Type B pancreatic cell (in vitro differentiated cells): ENCODE measurements at regions not wholly inside any gene's neighbourhood (a gene's known extent, or its start where the extent isn't known, plus 50 kb on each side); places are given as distances from the start of the nearest gene placed in this dataset.

Experiments used
- DNase-seq: peaks from one replicate; pipeline ENCODE4 v3.0.0; 2021; ENCODE audit warnings: mixed read lengths; ENCODE audit not compliant: unreplicated experiment; ENCODE audit errors: extremely low spot score
- H3K27ac Mint-ChIP-seq: 2 replicates; pipeline ENCODE4 v1.8.0; 2021; ENCODE audit warnings: mild to moderate bottlenecking, mixed read lengths
- H3K27me3 Mint-ChIP-seq: 2 replicates; pipeline ENCODE4 v1.8.0; 2021; ENCODE audit warnings: mixed read lengths
- H3K36me3 Mint-ChIP-seq: 2 replicates; pipeline ENCODE4 v1.8.0; 2021; ENCODE audit warnings: mixed read lengths
- H3K4me1 Mint-ChIP-seq: one replicate; pipeline ENCODE4 v1.8.0; 2021; ENCODE audit warnings: mixed read lengths; ENCODE audit not compliant: unreplicated experiment
- H3K4me3 Mint-ChIP-seq: 2 replicates; pipeline ENCODE4 v1.8.0; 2021; ENCODE audit warnings: mild to moderate bottlenecking, mixed read lengths
- H3K9me3 Mint-ChIP-seq: 2 replicates; pipeline ENCODE4 v1.8.0; 2021; ENCODE audit warnings: mixed read lengths
- CTCF ChIP-seq: fragments of 200-600 bp; sonication (generic); conservative IDR thresholded peaks from 2 replicates; pipeline ENCODE4 v1.5.0; 2021; ENCODE audit warnings: antibody characterized with exemption, mild to moderate bottlenecking

GRCh38 chr13:109862627-109863026 lies 76.2 kb upstream of the IRS2 start:
- H3K27me3 Mint-ChIP-seq: peaks cover 7% of the 10 kb centered on the region
- no peak overlapping the region for H3K4me3 Mint-ChIP-seq
- no peak overlapping the region for H3K27ac Mint-ChIP-seq
- TF ChIP-seq CTCF: no peak
- H3K9me3 Mint-ChIP-seq: no peaks in the 10 kb centered on the region
- H3K36me3 Mint-ChIP-seq: no peaks in the 10 kb centered on the region
- no peak for DNase-seq
- H3K4me1 Mint-ChIP-seq: no peaks in the 10 kb centered on the region

- no peak for TF ChIP-seq CTCF
- H3K4me3 Mint-ChIP-seq: no peak overlapping the region
- peaks cover 12% of the 10 kb centered on the region for H3K27me3 Mint-ChIP-seq
- H3K27ac Mint-ChIP-seq: no peak overlapping the region
- H3K4me1 Mint-ChIP-seq: no peaks in the 10 kb centered on the region
- DNase-seq: no peak
- H3K9me3 Mint-ChIP-seq: no peaks in the 10 kb centered on the region
- H3K36me3 Mint-ChIP-seq: no peaks in the 10 kb centered on the region
Observed at GRCh38 chr13:109859898-109860297, 73.5 kb upstream of the IRS2 start.

- no peaks in the 10 kb centered on the region for H3K4me1 Mint-ChIP-seq
- TF ChIP-seq CTCF: no peak
- no peak overlapping the region for H3K27ac Mint-ChIP-seq
- H3K4me3 Mint-ChIP-seq: no peak overlapping the region
- no peaks in the 10 kb centered on the region for H3K36me3 Mint-ChIP-seq
- H3K27me3 Mint-ChIP-seq: peaks cover 18% of the 10 kb centered on the region
- peaks cover 5% of the 10 kb centered on the region for H3K9me3 Mint-ChIP-seq
- no peak for DNase-seq
Observed at GRCh38 chr13:109859216-109859835, 72.9 kb upstream of the IRS2 start.

- H3K9me3 Mint-ChIP-seq: peaks cover 5% of the 10 kb centered on the region
- no peak overlapping the region for H3K27ac Mint-ChIP-seq
- no peaks in the 10 kb centered on the region for H3K36me3 Mint-ChIP-seq
- H3K27me3 Mint-ChIP-seq: peaks cover 19% of the 10 kb centered on the region
- no peak for DNase-seq
- no peak for TF ChIP-seq CTCF
- H3K4me1 Mint-ChIP-seq: no peaks in the 10 kb centered on the region
- H3K4me3 Mint-ChIP-seq: no peak overlapping the region
Observed at GRCh38 chr13:109858319-109858718, 71.9 kb upstream of the IRS2 start.

- Mint-ChIP-seq H3K27me3 (peaks cover 23% of the 10 kb centered on the region), H3K4me1 (no peaks in the 10 kb centered on the region), H3K4me3 (no peak overlapping the region), H3K36me3 (no peaks in the 10 kb centered on the region), H3K9me3 (peaks cover 5% of the 10 kb centered on the region), H3K27ac (no peak overlapping the region)
- TF ChIP-seq CTCF: no peak
- DNase-seq: no peak
Observed at GRCh38 chr13:109857803-109858202, 71.4 kb upstream of the IRS2 start.

GRCh38 chr13:109857325-109857724 lies 70.9 kb upstream of the IRS2 start:
- no peak overlapping the region for H3K27ac Mint-ChIP-seq
- no peak for DNase-seq
- H3K27me3 Mint-ChIP-seq: peaks cover 24% of the 10 kb centered on the region
- TF ChIP-seq CTCF: no peak
- H3K4me3 Mint-ChIP-seq: no peak overlapping the region
- no peaks in the 10 kb centered on the region for H3K36me3 Mint-ChIP-seq
- no peaks in the 10 kb centered on the region for H3K4me1 Mint-ChIP-seq
- peaks cover 5% of the 10 kb centered on the region for H3K9me3 Mint-ChIP-seq
